HEK293 (cell line): ENCODE measurements at regions not wholly inside any gene's neighbourhood (a gene's known extent, or its start where the extent isn't known, plus 50 kb on each side); places are given as distances from the start of the nearest gene placed in this dataset.

Experiments used
- CTCF ChIA-PET: fragments of 350-600 bp; formaldehyde crosslinking; extraction: SDS; loops from one replicate; lab custom pipeline; 2021; ENCODE audit warnings: antibody characterized with exemption; lab: Yijun Ruan, JAX
- POLR2A ChIA-PET: fragments of 300-600 bp; formaldehyde crosslinking; extraction: SDS; loops from one replicate; lab custom pipeline; 2020; ENCODE audit warnings: antibody characterized with exemption, inconsistent platforms; lab: Yijun Ruan, JAX
- H3K27ac ChIP-seq: fragments of 200-500 bp; sonication (Bioruptor generic); 2 replicates; pipeline ENCODE4 v1.5.1; 2014; ENCODE audit warnings: low read depth, low read length, control low read depth, inconsistent platforms; ENCODE audit errors: extremely low read depth
- H3K36me3 ChIP-seq, 2 experiments: fragments of 200-500 bp in 1 of 2; sonication (Bioruptor generic) in 1 of 2; 1 replicate in 1 of 2; 2 replicates in 1 of 2; pipeline ENCODE4 v1.5.1; 2014 to 2017; ENCODE audit warnings: inconsistent platforms in 2 of 2, low read length in 2 of 2; ENCODE audit not compliant: control insufficient read depth in 2 of 2, insufficient read depth in 1 of 2
- H3K4me1 ChIP-seq: fragments of 200-500 bp; sonication (Bioruptor generic); 2 replicates; pipeline ENCODE4 v1.5.1; 2014; ENCODE audit warnings: mild to moderate bottlenecking, low read length, inconsistent platforms; ENCODE audit not compliant: control insufficient read depth, insufficient read depth
- H3K4me3 ChIP-seq: 2 replicates; pipeline ENCODE4 v1.5.1; 2011; ENCODE audit warnings: low read depth, mild to moderate bottlenecking, control low read depth, low read length, moderate library complexity
- H3K9me3 ChIP-seq: fragments of 200-500 bp; sonication (Bioruptor generic); 2 replicates; pipeline ENCODE4 v1.5.1; 2014; ENCODE audit warnings: low read depth, low read length, inconsistent platforms; ENCODE audit not compliant: control insufficient read depth, insufficient read depth
- EGR2 ChIP-seq: fragments of 450-650 bp; formaldehyde crosslinking; IDR thresholded peaks from 2 replicates; pipeline ENCODE4 v1.5.1; 2016; ENCODE audit warnings: low read depth, missing biosample characterization, missing genetic modification characterization
- GLIS1 ChIP-seq: fragments of 450-650 bp; formaldehyde crosslinking; IDR thresholded peaks from 2 replicates; pipeline ENCODE4 v1.5.1; 2016; ENCODE audit warnings: missing biosample characterization, missing genetic modification characterization
- SP7 ChIP-seq: fragments of 450-650 bp; formaldehyde crosslinking; IDR thresholded peaks from 2 replicates; pipeline ENCODE4 v1.5.1; 2016; ENCODE audit warnings: missing biosample characterization, missing genetic modification characterization
- ZBTB1 ChIP-seq: fragments of 450-650 bp; formaldehyde crosslinking; IDR thresholded peaks from 2 replicates; pipeline ENCODE4 v1.5.1; 2016; ENCODE audit warnings: missing biosample characterization, missing genetic modification characterization
- ZBTB48 ChIP-seq: fragments of 450-650 bp; formaldehyde crosslinking; IDR thresholded peaks from 2 replicates; pipeline ENCODE4 v1.5.1; 2016; ENCODE audit warnings: missing biosample characterization, missing genetic modification characterization
- ZBTB8A ChIP-seq: fragments of 450-650 bp; formaldehyde crosslinking; IDR thresholded peaks from 2 replicates; pipeline ENCODE4 v1.5.1; 2016; ENCODE audit warnings: missing biosample characterization, missing genetic modification characterization
- ZFHX2 ChIP-seq: fragments of 450-650 bp; formaldehyde crosslinking; conservative IDR thresholded peaks from 2 replicates; pipeline ENCODE4 v1.5.1; 2016; ENCODE audit warnings: missing biosample characterization, missing genetic modification characterization
- ZFP41 ChIP-seq: fragments of 450-650 bp; formaldehyde crosslinking; IDR thresholded peaks from 2 replicates; pipeline ENCODE4 v1.5.1; 2016; ENCODE audit warnings: missing biosample characterization, missing genetic modification characterization, borderline replicate concordance
- ZNF473 ChIP-seq: fragments of 450-650 bp; formaldehyde crosslinking; IDR thresholded peaks from 2 replicates; pipeline ENCODE4 v1.5.1; 2017; ENCODE audit warnings: missing biosample characterization, missing genetic modification characterization
- ZNF529 ChIP-seq: fragments of 450-650 bp; formaldehyde crosslinking; IDR thresholded peaks from 2 replicates; pipeline ENCODE4 v1.5.1; 2017; ENCODE audit warnings: missing genetic modification characterization, missing biosample characterization; ENCODE audit not compliant: insufficient replicate concordance
- ZNF623 ChIP-seq: fragments of 450-650 bp; formaldehyde crosslinking; IDR thresholded peaks from 2 replicates; pipeline ENCODE4 v1.5.1; 2016; ENCODE audit warnings: missing biosample characterization, missing genetic modification characterization
- ZNF624 ChIP-seq: fragments of 450-650 bp; formaldehyde crosslinking; IDR thresholded peaks from 2 replicates; pipeline ENCODE4 v1.5.1; 2017; ENCODE audit warnings: missing biosample characterization, missing genetic modification characterization
- ZNF837 ChIP-seq: fragments of 450-650 bp; formaldehyde crosslinking; IDR thresholded peaks from 2 replicates; pipeline ENCODE4 v1.5.1; 2016; ENCODE audit warnings: missing biosample characterization, missing genetic modification characterization
- TF ChIP-seq, protein P1 (sequence below): fragments of 450-650 bp; formaldehyde crosslinking; IDR thresholded peaks from 2 replicates; pipeline ENCODE4 v1.5.1; 2016; ENCODE audit warnings: missing biosample characterization, missing genetic modification characterization
- TF ChIP-seq, protein P2 (sequence below): fragments of 450-650 bp; formaldehyde crosslinking; IDR thresholded peaks from 2 replicates; pipeline ENCODE4 v1.5.1; 2017; ENCODE audit warnings: missing biosample characterization, missing genetic modification characterization

DNA sequence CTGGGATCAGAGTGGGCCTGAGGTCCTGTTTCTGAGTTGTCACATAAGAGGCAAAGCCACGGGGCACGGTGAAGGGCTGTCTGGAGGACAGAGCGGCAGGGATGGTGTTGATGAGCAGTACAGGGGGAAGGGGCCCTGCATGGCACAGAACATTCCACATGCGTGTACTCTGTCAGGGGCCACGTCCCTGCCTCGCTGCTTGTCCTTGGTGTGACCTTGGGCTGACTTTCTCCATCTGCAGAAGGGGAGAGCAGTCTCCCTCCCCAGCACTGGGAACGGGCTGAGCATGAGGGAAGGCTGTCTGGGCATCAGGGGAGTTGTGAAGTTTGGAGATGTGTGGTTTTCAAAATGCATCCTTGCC, 71.5 kb upstream of the GSE1 start:
- peaks cover 0 to 3% of the 10 kb centered on the region in 2 experiments; a peak in 1 of 3 replicates for H3K36me3 ChIP-seq
- H3K4me1 ChIP-seq: no peaks in the 10 kb centered on the region
- no peaks in the 10 kb centered on the region for H3K9me3 ChIP-seq
- H3K4me3 ChIP-seq: no peak overlapping the region
- ChIA-PET CTCF (interaction anchor here (0.9 to 1.1 kb wide), 2 partner anchors 10 to 69 kb away, joined by 3 read pairs; no protein-coding TSS in a partner anchor), POLR2A (no interaction called here)
- H3K27ac ChIP-seq: no peak overlapping the region
- TF ChIP-seq ZBTB8A: 0 out of 2 replicates have a peak, but pooled peaks have one; percentile 22
- TF ChIP-seq ZBTB48 (tag by site-specific recombination): no peak

DNA sequence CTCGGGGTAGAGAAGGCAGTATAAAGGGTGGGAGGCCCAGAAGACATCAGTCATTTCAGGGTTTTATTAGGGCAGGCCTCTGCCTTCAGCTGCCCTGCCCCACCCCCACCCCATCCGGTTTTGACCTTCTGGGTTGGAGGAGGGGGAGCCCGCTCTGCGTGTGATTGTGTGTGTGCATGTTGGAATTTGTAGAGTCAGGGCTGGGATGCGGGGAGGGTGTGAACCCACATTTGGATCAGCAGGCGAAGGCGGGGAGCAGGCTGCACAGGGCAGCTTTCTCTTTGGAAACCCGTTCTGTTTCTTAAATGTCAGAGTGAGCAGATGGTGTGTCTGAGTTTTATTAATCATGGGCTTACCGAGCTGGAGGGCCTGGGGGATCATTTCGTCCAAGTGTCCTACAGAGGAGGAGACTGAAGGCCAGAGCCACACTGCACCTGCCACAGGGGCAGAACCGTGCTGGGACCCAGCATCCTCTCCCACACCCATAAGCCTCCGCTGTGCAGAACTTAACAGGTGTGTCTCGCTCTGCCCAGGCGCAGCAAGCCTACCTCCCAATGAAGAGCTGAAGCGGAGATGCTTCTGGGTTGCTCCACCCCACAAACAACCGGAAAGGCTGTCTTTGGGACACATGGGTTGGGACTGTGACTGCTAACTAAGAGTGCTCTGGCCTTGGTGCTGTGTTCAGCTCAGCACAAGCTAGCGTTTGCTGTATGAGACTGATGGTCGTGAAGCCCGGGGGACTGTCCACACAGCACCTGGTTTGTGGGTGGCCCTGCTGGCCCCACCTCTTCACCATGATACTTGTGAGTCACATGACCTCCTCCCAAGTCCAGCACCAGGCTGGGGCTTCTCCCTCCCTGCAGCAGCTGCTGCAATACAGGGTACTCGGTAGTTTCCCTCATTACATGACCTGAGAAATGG, 70.9 kb upstream of the GSE1 start:
- 0 out of 2 replicates have a peak, but pooled peaks have one; percentile 8 for TF ChIP-seq ZFHX2 (tag by site-specific recombination)
- no peak for TF ChIP-seq ZNF624
- TF ChIP-seq SP7 (tag by site-specific recombination): peak; percentile 43
- TF ChIP-seq ZBTB8A: 0 out of 2 replicates have a peak, but pooled peaks have one; percentile 13
- TF ChIP-seq, protein P1, sequence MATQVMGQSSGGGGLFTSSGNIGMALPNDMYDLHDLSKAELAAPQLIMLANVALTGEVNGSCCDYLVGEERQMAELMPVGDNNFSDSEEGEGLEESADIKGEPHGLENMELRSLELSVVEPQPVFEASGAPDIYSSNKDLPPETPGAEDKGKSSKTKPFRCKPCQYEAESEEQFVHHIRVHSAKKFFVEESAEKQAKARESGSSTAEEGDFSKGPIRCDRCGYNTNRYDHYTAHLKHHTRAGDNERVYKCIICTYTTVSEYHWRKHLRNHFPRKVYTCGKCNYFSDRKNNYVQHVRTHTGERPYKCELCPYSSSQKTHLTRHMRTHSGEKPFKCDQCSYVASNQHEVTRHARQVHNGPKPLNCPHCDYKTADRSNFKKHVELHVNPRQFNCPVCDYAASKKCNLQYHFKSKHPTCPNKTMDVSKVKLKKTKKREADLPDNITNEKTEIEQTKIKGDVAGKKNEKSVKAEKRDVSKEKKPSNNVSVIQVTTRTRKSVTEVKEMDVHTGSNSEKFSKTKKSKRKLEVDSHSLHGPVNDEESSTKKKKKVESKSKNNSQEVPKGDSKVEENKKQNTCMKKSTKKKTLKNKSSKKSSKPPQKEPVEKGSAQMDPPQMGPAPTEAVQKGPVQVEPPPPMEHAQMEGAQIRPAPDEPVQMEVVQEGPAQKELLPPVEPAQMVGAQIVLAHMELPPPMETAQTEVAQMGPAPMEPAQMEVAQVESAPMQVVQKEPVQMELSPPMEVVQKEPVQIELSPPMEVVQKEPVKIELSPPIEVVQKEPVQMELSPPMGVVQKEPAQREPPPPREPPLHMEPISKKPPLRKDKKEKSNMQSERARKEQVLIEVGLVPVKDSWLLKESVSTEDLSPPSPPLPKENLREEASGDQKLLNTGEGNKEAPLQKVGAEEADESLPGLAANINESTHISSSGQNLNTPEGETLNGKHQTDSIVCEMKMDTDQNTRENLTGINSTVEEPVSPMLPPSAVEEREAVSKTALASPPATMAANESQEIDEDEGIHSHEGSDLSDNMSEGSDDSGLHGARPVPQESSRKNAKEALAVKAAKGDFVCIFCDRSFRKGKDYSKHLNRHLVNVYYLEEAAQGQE (tag by site-specific recombination): peak; percentile 77
- TF ChIP-seq ZNF473: no peak
- no peak overlapping the region for H3K4me3 ChIP-seq
- H3K9me3 ChIP-seq: no peaks in the 10 kb centered on the region
- no peaks in the 10 kb centered on the region for H3K4me1 ChIP-seq
- H3K27ac ChIP-seq: no peak overlapping the region
- H3K36me3 ChIP-seq: peaks cover 0 to 3% of the 10 kb centered on the region in 2 experiments; a peak in 1 of 3 replicates
- POLR2A ChIA-PET: interaction anchor here (1.0 kb wide), 1 partner anchor 10 kb away, joined by 3 read pairs; no protein-coding TSS in a partner anchor
- CTCF ChIA-PET: interaction anchor here (0.8 to 2.0 kb wide), 2 partner anchors 13 to 22 kb away, joined by 4 to 6 read pairs; no protein-coding TSS in a partner anchor

DNA sequence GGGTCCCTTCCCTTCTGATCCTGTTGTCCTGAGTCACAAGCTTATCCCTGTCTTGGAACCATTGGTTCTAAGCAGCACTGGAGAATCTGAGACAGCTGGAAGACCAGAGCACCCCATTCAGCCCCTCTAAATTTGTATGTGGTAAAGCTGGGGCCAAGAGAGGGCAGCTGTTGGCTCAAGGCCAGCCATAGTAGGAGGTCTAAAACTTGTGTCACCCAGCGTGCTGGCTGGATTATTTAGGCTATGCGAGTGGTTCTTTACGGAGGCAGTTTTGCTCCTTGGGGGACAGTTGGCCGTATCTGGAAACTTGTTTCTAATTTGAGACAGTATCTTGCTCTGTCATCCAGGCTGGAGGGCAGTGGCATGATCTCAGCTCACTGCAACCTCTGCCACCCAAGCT, 69.6 kb upstream of the GSE1 start:
- H3K36me3 ChIP-seq: peaks cover 0 to 3% of the 10 kb centered on the region in 2 experiments; a peak in 1 of 3 replicates
- CTCF ChIA-PET: interaction anchor here (0.6 to 2.0 kb wide), 2 partner anchors 14 to 83 kb away, joined by 3 to 4 read pairs; no protein-coding TSS in a partner anchor
- TF ChIP-seq ZNF529: no peak
- no peak for TF ChIP-seq ZBTB1 (tag by site-specific recombination)
- TF ChIP-seq ZNF837 (tag by site-specific recombination): no peak
- TF ChIP-seq ZNF623: no peak
- TF ChIP-seq EGR2: no peak
- peak; percentile 53 for TF ChIP-seq GLIS1
- no peak for TF ChIP-seq ZFP41 (tag by site-specific recombination)
- TF ChIP-seq, protein P2, sequence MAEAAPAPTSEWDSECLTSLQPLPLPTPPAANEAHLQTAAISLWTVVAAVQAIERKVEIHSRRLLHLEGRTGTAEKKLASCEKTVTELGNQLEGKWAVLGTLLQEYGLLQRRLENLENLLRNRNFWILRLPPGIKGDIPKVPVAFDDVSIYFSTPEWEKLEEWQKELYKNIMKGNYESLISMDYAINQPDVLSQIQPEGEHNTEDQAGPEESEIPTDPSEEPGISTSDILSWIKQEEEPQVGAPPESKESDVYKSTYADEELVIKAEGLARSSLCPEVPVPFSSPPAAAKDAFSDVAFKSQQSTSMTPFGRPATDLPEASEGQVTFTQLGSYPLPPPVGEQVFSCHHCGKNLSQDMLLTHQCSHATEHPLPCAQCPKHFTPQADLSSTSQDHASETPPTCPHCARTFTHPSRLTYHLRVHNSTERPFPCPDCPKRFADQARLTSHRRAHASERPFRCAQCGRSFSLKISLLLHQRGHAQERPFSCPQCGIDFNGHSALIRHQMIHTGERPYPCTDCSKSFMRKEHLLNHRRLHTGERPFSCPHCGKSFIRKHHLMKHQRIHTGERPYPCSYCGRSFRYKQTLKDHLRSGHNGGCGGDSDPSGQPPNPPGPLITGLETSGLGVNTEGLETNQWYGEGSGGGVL (tag by site-specific recombination): no peak
- TF ChIP-seq, all 188 proteins: peak for 1
- Histone ChIP-seq H3K4me1 (no peaks in the 10 kb centered on the region), H3K27ac (no peak overlapping the region), H3K4me3 (no peak overlapping the region), H3K9me3 (no peaks in the 10 kb centered on the region)
- POLR2A ChIA-PET: no interaction called here
